SK-N-SH (cell line): ENCODE measurements at regions not wholly inside any gene's neighbourhood (a gene's known extent, or its start where the extent isn't known, plus 50 kb on each side); places are given as distances from the start of the nearest gene placed in this dataset.

Source experiments
- CTCF ChIA-PET: fragments of 300-600, 350-600 bp; formaldehyde crosslinking; extraction: SDS; loops from one replicate; lab custom pipeline; 2021; lab: Yijun Ruan, JAX
- POLR2A ChIA-PET: fragments of 350-600 bp; sonication (Branson Sonifier 250); formaldehyde crosslinking; extraction: SDS; loops from one replicate; lab custom pipeline; 2020; ENCODE audit warnings: antibody characterized with exemption, inconsistent platforms; lab: Yijun Ruan, JAX
- DNase-seq: peaks from one replicate; pipeline ENCODE4 v3.0.0; 2012
- H2AFZ ChIP-seq: fragments of 200-600 bp; sonication (generic); 2 replicates; pipeline ENCODE4 v1.8.1; 2016; ENCODE audit warnings: antibody characterized with exemption, mild to moderate bottlenecking, low read depth
- H3F3A ChIP-seq: fragments of 200-600 bp; sonication (generic); replicated peaks from 2 replicates; pipeline ENCODE3; 2016; ENCODE audit warnings: antibody characterized with exemption, mild to moderate bottlenecking; ENCODE audit not compliant: insufficient read depth
- H3K27ac ChIP-seq, 2 experiments: fragments of 200-500 bp in 1 of 2; fragments of 200-600 bp in 1 of 2; sonication (Bioruptor generic) in 1 of 2; sonication (generic), shearing (Covaris generic) in 1 of 2; 2 replicates each; pipeline versions ENCODE4 v1.5.1 to v1.6.1; 2014 to 2016; ENCODE audit warnings: low read depth in 2 of 2, inconsistent platforms in 1 of 2, low read length in 1 of 2, mild to moderate bottlenecking in 1 of 2, mixed read lengths in 1 of 2
- H3K27me3 ChIP-seq: fragments of 200-600 bp; sonication (generic), shearing (Covaris generic); 2 replicates; pipeline ENCODE4 v1.6.1; 2016; ENCODE audit warnings: mixed run types; ENCODE audit not compliant: insufficient read depth
- H3K36me3 ChIP-seq, 2 experiments: fragments of 200-500 bp in 1 of 2; fragments of 200-600 bp in 1 of 2; sonication (Bioruptor generic) in 1 of 2; sonication (generic) in 1 of 2; replicated peaks in 1 of 2; 2 replicates each; pipeline versions ENCODE3 to v1.5.1; 2014 to 2016; ENCODE audit warnings: low read length in 1 of 2, mild to moderate bottlenecking in 1 of 2; ENCODE audit not compliant: insufficient read depth in 2 of 2, control insufficient read depth in 1 of 2
- H3K4me1 ChIP-seq, 2 experiments: fragments of 200-500 bp in 1 of 2; fragments of 200-600 bp in 1 of 2; sonication (Bioruptor generic) in 1 of 2; sonication (generic), shearing (Covaris generic) in 1 of 2; 2 replicates each; pipeline versions ENCODE4 v1.5.1 to v1.6.1; 2014 to 2016; ENCODE audit warnings: low read depth in 1 of 2, low read length in 1 of 2, mixed run types in 1 of 2; ENCODE audit not compliant: insufficient read depth in 2 of 2, control insufficient read depth in 1 of 2
- H3K4me2 ChIP-seq: fragments of 200-600 bp; sonication (generic), shearing (Covaris generic); 2 replicates; pipeline ENCODE4 v1.6.1; 2017; ENCODE audit warnings: mixed run types
- H3K4me3 ChIP-seq, 2 experiments: fragments of 200-500 bp in 1 of 2; fragments of 200-600 bp in 1 of 2; sonication (Bioruptor generic) in 1 of 2; sonication (generic), shearing (Covaris generic) in 1 of 2; 2 replicates each; pipeline versions ENCODE4 v1.5.1 to v1.8.1; 2014 to 2016; ENCODE audit warnings: low read depth in 2 of 2, inconsistent platforms in 1 of 2, low read length in 1 of 2, mild to moderate bottlenecking in 1 of 2, mixed read lengths in 1 of 2, moderate library complexity in 1 of 2
- H3K79me2 ChIP-seq: fragments of 200-600 bp; sonication (generic); 2 replicates; pipeline ENCODE4 v1.8.1; 2017; ENCODE audit warnings: mild to moderate bottlenecking; ENCODE audit not compliant: insufficient read depth
- H3K9ac ChIP-seq: fragments of 200-600 bp; sonication (generic); 2 replicates; pipeline ENCODE4 v1.6.1; 2017; ENCODE audit warnings: mixed run types
- H3K9me2 ChIP-seq: fragments of 200-600 bp; sonication (generic); 2 replicates; pipeline ENCODE4 v1.6.1; 2017; ENCODE audit warnings: mixed run types
- H3K9me3 ChIP-seq: fragments of 200-600 bp; sonication (generic); 2 replicates; pipeline ENCODE4 v1.6.1; 2017; ENCODE audit warnings: mixed run types, mild to moderate bottlenecking, moderate library complexity
- H4K20me1 ChIP-seq: fragments of 200-600 bp; sonication (generic); 2 replicates; pipeline ENCODE4 v1.6.1; 2017; ENCODE audit warnings: mild to moderate bottlenecking, mixed run types; ENCODE audit not compliant: insufficient read depth
- EP300 ChIP-seq, 2 experiments: IDR thresholded peaks; 2 replicates each; pipeline versions ENCODE4 v1.4.0 to v1.6.1; 2012; ENCODE audit warnings: borderline replicate concordance in 1 of 2, low read depth in 1 of 2, low read length in 1 of 2
- EZH2phosphoT487 ChIP-seq: fragments of 200-600 bp; sonication (generic); IDR thresholded peaks from 2 replicates; pipeline ENCODE4 v1.6.1; 2017; ENCODE audit warnings: low read depth, mixed run types, mild to moderate bottlenecking, antibody characterized with exemption, moderate library complexity, borderline replicate concordance
- GABPA ChIP-seq: IDR thresholded peaks from 2 replicates; pipeline ENCODE4 v1.4.0; 2012; ENCODE audit warnings: low read depth, mild to moderate bottlenecking
- IRF3 ChIP-seq: fragments of 150-350 bp; IDR thresholded peaks from 2 replicates; pipeline ENCODE4 v1.6.1; 2016; ENCODE audit warnings: mild to moderate bottlenecking, low read depth, low read length
- MAX ChIP-seq: IDR thresholded peaks from 2 replicates; pipeline ENCODE4 v1.4.0; 2012; ENCODE audit warnings: low read depth
- MEF2A ChIP-seq: IDR thresholded peaks from 2 replicates; pipeline ENCODE4 v1.4.0; 2012; ENCODE audit warnings: low read depth, borderline replicate concordance
- NFIC ChIP-seq: IDR thresholded peaks from 2 replicates; pipeline ENCODE4 v1.4.0; 2012; ENCODE audit warnings: borderline replicate concordance
- PBX3 ChIP-seq: IDR thresholded peaks from 2 replicates; pipeline ENCODE4; 2012
- REST ChIP-seq: IDR thresholded peaks from 2 replicates; pipeline ENCODE4 v1.6.1; 2012; ENCODE audit warnings: mild to moderate bottlenecking, low read depth, low read length, moderate library complexity
- RFX5 ChIP-seq: IDR thresholded peaks from 2 replicates; pipeline ENCODE4 v1.6.1; 2012; ENCODE audit warnings: mild to moderate bottlenecking, improper control_type of control experiment, low read length
- RXRA ChIP-seq: IDR thresholded peaks from 2 replicates; pipeline ENCODE4 v1.4.0; 2012; ENCODE audit warnings: low read depth, mild to moderate bottlenecking, borderline replicate concordance
- SIN3A ChIP-seq: IDR thresholded peaks from 2 replicates; pipeline ENCODE4 v1.6.1; 2012; ENCODE audit warnings: low read depth, mild to moderate bottlenecking, low read length, moderate library complexity, borderline replicate concordance
- SMC3 ChIP-seq: IDR thresholded peaks from 2 replicates; pipeline ENCODE4 v1.6.1; 2012; ENCODE audit warnings: low read depth, low read length, improper control_type of control experiment
- TAF1 ChIP-seq: IDR thresholded peaks from 2 replicates; pipeline ENCODE4 v1.6.1; 2012; ENCODE audit warnings: low read depth, mild to moderate bottlenecking, low read length, moderate library complexity, borderline replicate concordance
- TCF12 ChIP-seq: IDR thresholded peaks from 2 replicates; pipeline ENCODE4 v1.4.0; 2012
- TEAD4 ChIP-seq: IDR thresholded peaks from 2 replicates; pipeline ENCODE4 v1.4.0; 2012; ENCODE audit warnings: mild to moderate bottlenecking, borderline replicate concordance; ENCODE audit not compliant: insufficient read depth
- USF1 ChIP-seq: IDR thresholded peaks from 2 replicates; pipeline ENCODE4 v1.4.0; 2012; ENCODE audit warnings: low read depth, borderline replicate concordance
- ZBTB33 ChIP-seq: IDR thresholded peaks from 2 replicates; pipeline ENCODE4 v1.4.0; 2012; ENCODE audit warnings: low read depth, borderline replicate concordance
- WGBS: methylation state at CpG from one replicate; pipeline ENCODE4 v1.1.6; 2017; ENCODE audit warnings: low lambda C conversion rate; 5-methylcytosine and 5-hydroxymethylcytosine counted together

- no peak for TF ChIP-seq EZH2phosphoT487
- TF ChIP-seq TEAD4: no peak
- TF ChIP-seq RFX5: no peak
Measured at GRCh38 chr7:80014511-80014910, 120.1 kb upstream of the GNAI1 start (continued).

- no peaks in the 10 kb centered on the region for H3K9me2 ChIP-seq
- no peaks in the 10 kb centered on the region for H3K36me3 ChIP-seq
- H3K27ac ChIP-seq: no peak overlapping the region
- no peaks in the 10 kb centered on the region for H3K27me3 ChIP-seq
- H4K20me1 ChIP-seq: no peaks in the 10 kb centered on the region
- H3K79me2 ChIP-seq: no peaks in the 10 kb centered on the region
- no peaks in the 10 kb centered on the region; a peak in 1 of 4 replicates for H3K4me1 ChIP-seq
- H3K9me3 ChIP-seq: no peaks in the 10 kb centered on the region
- CTCF ChIA-PET: interaction anchor here (1.1 to 2.6 kb wide), 2 partner anchors 8 to 202 kb away, joined by 3 to 8 read pairs; no protein-coding TSS in a partner anchor
- no peak overlapping the region for H3K4me2 ChIP-seq
- H3K4me3 ChIP-seq: no peak overlapping the region
- no peak overlapping the region for H3K9ac ChIP-seq
- 68% methylated on average over 1 of the region's 1 CpG for WGBS
- POLR2A ChIA-PET: no interaction called here
- DNase-seq: no peak
- no peaks in the 10 kb centered on the region for H3F3A ChIP-seq
- TF ChIP-seq RXRA (no peak), NFIC (no peak), IRF3 (no peak), TEAD4 (no peak), PBX3 (no peak), GABPA (no peak), MEF2A (no peak), REST (no peak), MAX (no peak), ZBTB33 (no peak), SMC3 (no peak), TCF12 (no peak), EP300 (IDR thresholded peaks at IDR 0.05; ENCODE audit: borderline replicate concordance in 1 of 2, low read depth in 1 of 2, low read length in 1 of 2) (no peak), USF1 (no peak), SIN3A (no peak), TAF1 (no peak)
- no peak overlapping the region for H2AFZ ChIP-seq
Measured at GRCh38 chr7:80008039-80008438, 126.6 kb upstream of the GNAI1 start.
